K562 (cell line): ENCODE measurements at regions not wholly inside any gene's neighbourhood (a gene's known extent, or its start where the extent isn't known, plus 50 kb on each side); places are given as distances from the start of the nearest gene placed in this dataset.

Source experiments
- CBFB ChIP-seq: sonication (generic); formaldehyde crosslinking; IDR thresholded peaks from 2 replicates; pipeline ENCODE4 v1.4.0; 2020; ENCODE audit warnings: mild to moderate bottlenecking, missing genetic modification reagents
- CBX3 ChIP-seq, 2 experiments: IDR thresholded peaks; 1 replicate in 1 of 2; 2 replicates in 1 of 2; pipeline ENCODE4 v1.6.1; 2012; ENCODE audit warnings: inconsistent platforms in 2 of 2, low read length in 2 of 2, borderline replicate concordance in 1 of 2, control low read depth in 1 of 2
- EHMT2 ChIP-seq: fragments of 450-650 bp; IDR thresholded peaks from 2 replicates; pipeline ENCODE4 v1.6.1; 2018; ENCODE audit warnings: antibody characterized with exemption
- HDGF ChIP-seq: fragments of 450-650 bp; IDR thresholded peaks from 2 replicates; pipeline ENCODE4 v1.6.1; 2016
- JUN ChIP-seq, 2 experiments: sonication (generic) in 1 of 2; formaldehyde crosslinking in 1 of 2; IDR thresholded peaks; 2 replicates each; pipeline versions ENCODE4 v1.6.1 to v1.8.0; 2012 to 2022; ENCODE audit warnings: borderline replicate concordance in 2 of 2, mild to moderate bottlenecking in 2 of 2, improper control_type of control experiment in 1 of 2, low read depth in 1 of 2, low read length in 1 of 2, missing genetic modification reagents in 1 of 2
- L3MBTL2 ChIP-seq: fragments of 450-650 bp; IDR thresholded peaks from 2 replicates; pipeline ENCODE4 v1.6.1; 2016; ENCODE audit warnings: mild to moderate bottlenecking, moderate library complexity
- MTF1 ChIP-seq: fragments of 250-450 bp; sonication (Bioruptor Pico); IDR thresholded peaks from 2 replicates; pipeline ENCODE4 v1.9.0; 2021; ENCODE audit warnings: moderate library complexity, mild to moderate bottlenecking, inconsistent platforms, borderline replicate concordance
- POLR2AphosphoS5 ChIP-seq: IDR thresholded peaks from 2 replicates; pipeline ENCODE4 v1.6.1; 2011; ENCODE audit warnings: mild to moderate bottlenecking, low read depth, low read length, moderate library complexity; ENCODE audit not compliant: control insufficient read depth, insufficient read depth
- SAP30 ChIP-seq: fragments of 200-600 bp; sonication (generic); IDR thresholded peaks from 2 replicates; pipeline ENCODE4 v1.6.1; 2012; ENCODE audit warnings: borderline replicate concordance, low read depth, mild to moderate bottlenecking, moderate library complexity, low read length, control low read depth, inconsistent platforms; ENCODE audit not compliant: insufficient read depth, poor library complexity, severe bottlenecking
- U2AF2 ChIP-seq: fragments of 200-400 bp; formaldehyde crosslinking; optimal IDR thresholded peaks from 2 replicates; pipeline ENCODE3; 2017; ENCODE audit warnings: low read depth, mild to moderate bottlenecking, low read length
- ZBTB7A ChIP-seq: IDR thresholded peaks from 2 replicates; pipeline ENCODE4 v1.6.1; 2011; ENCODE audit warnings: low read depth, mild to moderate bottlenecking, low read length, moderate library complexity, borderline replicate concordance; ENCODE audit not compliant: control insufficient read depth
- ZSCAN29 ChIP-seq: fragments of 450-650 bp; IDR thresholded peaks from 2 replicates; pipeline ENCODE4 v1.6.1; 2017
- TF ChIP-seq, protein P1 (sequence below), 3 experiments: IDR thresholded peaks in 2 of 3; conservative IDR thresholded peaks in 1 of 3; 2 replicates each; pipeline ENCODE4 v1.5.1; 2011 to 2012; ENCODE audit warnings: low read length in 3 of 3, mild to moderate bottlenecking in 3 of 3, control low read depth in 2 of 3, improper control_type of control experiment in 1 of 3, inconsistent platforms in 1 of 3, low read depth in 1 of 3, mixed read lengths in 1 of 3, moderate library complexity in 1 of 3; ENCODE audit not compliant: insufficient read depth in 2 of 3
- TF ChIP-seq, protein P2 (sequence below): sonication (generic); formaldehyde crosslinking; IDR thresholded peaks from 2 replicates; pipeline ENCODE4 v1.8.1; 2023; ENCODE audit warnings: mild to moderate bottlenecking, missing genetic modification reagents

DNA sequence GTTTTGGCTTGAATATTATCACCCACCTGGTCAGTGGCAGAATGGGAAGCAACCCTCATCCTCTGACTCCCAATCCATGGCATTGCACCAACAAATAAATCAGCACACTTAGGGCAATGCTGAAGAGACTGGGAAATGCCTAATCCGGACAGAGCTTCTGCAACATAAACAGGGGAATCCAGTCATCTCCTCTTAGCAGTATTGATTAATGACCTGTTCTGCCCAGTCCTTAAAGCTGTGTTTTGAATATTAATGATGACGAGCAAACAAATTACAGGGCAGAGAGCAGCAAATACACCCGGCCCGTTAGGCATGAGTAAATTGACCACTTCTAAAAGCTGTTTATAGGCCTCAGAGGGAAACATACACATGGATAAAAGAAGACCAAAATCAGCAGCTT lies 77.0 kb upstream of the B3GAT2 start:
- TF ChIP-seq SAP30 (no peak), ZSCAN29 (no peak), MTF1 (CRISPR knock-in tag) (no peak), CBFB (CRISPR knock-in tag) (no peak), HDGF (no peak), EHMT2 (no peak), ZBTB7A (no peak), POLR2AphosphoS5 (no peak), U2AF2 (no peak), CBX3 (IDR thresholded peaks at IDR 0.05; ENCODE audit: borderline replicate concordance in 1 of 2, low read length in 2 of 2) (no peak), JUN (IDR thresholded peaks at IDR 0.05; ENCODE audit: borderline replicate concordance, low read depth, low read length) (no peak), JUN (CRISPR knock-in tag; IDR thresholded peaks at IDR 0.05; ENCODE audit: borderline replicate concordance) (no peak), L3MBTL2 (no peak)
- TF ChIP-seq, protein P1, sequence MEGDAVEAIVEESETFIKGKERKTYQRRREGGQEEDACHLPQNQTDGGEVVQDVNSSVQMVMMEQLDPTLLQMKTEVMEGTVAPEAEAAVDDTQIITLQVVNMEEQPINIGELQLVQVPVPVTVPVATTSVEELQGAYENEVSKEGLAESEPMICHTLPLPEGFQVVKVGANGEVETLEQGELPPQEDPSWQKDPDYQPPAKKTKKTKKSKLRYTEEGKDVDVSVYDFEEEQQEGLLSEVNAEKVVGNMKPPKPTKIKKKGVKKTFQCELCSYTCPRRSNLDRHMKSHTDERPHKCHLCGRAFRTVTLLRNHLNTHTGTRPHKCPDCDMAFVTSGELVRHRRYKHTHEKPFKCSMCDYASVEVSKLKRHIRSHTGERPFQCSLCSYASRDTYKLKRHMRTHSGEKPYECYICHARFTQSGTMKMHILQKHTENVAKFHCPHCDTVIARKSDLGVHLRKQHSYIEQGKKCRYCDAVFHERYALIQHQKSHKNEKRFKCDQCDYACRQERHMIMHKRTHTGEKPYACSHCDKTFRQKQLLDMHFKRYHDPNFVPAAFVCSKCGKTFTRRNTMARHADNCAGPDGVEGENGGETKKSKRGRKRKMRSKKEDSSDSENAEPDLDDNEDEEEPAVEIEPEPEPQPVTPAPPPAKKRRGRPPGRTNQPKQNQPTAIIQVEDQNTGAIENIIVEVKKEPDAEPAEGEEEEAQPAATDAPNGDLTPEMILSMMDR (IDR thresholded peaks at IDR 0.05 in 2 of 3, conservative IDR thresholded peaks at IDR 0.05 in 1 of 3; ENCODE audit: insufficient read depth in 2 of 3, low read depth in 1 of 3, low read length in 3 of 3), result no peak
- TF ChIP-seq, protein P2, sequence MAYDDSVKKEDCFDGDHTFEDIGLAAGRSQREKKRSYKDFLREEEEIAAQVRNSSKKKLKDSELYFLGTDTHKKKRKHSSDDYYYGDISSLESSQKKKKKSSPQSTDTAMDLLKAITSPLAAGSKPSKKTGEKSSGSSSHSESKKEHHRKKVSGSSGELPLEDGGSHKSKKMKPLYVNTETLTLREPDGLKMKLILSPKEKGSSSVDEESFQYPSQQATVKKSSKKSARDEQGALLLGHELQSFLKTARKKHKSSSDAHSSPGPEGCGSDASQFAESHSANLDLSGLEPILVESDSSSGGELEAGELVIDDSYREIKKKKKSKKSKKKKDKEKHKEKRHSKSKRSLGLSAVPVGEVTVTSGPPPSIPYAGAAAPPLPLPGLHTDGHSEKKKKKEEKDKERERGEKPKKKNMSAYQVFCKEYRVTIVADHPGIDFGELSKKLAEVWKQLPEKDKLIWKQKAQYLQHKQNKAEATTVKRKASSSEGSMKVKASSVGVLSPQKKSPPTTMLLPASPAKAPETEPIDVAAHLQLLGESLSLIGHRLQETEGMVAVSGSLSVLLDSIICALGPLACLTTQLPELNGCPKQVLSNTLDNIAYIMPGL (CRISPR knock-in tag), result no peak
